ENCODE measurements at regions not wholly inside any gene's neighbourhood (a gene's known extent, or its start where the extent isn't known, plus 50 kb on each side); places are given as distances from the start of the nearest gene placed in this dataset.

DNA sequence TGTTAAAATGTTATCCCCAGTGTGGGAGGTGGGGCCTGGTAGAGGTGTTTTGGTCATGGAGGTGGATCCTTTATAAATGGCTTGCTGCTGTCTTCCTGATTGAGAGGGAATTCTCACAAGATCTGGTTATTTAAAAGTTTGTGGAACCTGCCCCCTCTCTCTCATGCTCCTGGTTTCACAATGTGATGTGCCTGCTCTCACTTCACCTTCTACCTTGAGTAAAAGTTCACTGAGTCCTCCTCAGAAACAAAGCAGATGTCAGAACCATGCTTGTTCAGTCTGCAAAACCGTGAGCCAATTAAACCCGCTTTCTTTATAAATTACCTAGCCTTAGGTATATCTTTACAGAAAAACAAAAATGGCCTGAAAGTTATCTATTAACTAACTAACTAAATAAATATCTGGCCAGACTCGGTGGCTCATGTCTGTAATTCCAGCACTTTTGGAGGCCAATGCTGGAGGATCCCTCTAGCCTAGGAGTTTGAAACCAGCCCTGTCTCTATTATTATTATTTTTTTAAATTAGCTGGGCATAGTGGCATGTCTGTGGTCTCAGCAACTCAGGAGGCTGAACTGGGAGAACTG is 1067.4 kb downstream of the CDH9 start:
- no peak for TF ChIP-seq SP1 (IDR thresholded peaks at IDR 0.05)
- no peak for TF ChIP-seq NFRKB (IDR thresholded peaks at IDR 0.05)
- no peak for TF ChIP-seq TARDBP (IDR thresholded peaks at IDR 0.05)
- no peak for TF ChIP-seq BHLHE40 (IDR thresholded peaks at IDR 0.05; ENCODE audit: borderline replicate concordance)
- no peak for TF ChIP-seq HDGF (IDR thresholded peaks at IDR 0.05; ENCODE audit: borderline replicate concordance)
- TF ChIP-seq ELF4 (IDR thresholded peaks at IDR 0.05), result no peak
- no peak for TF ChIP-seq SUZ12 (IDR thresholded peaks at IDR 0.05)
- no peak for TF ChIP-seq L3MBTL2 (conservative IDR thresholded peaks at IDR 0.05)
- TF ChIP-seq FOXA1 (IDR thresholded peaks at IDR 0.05), result no peak
- TF ChIP-seq FOXK2 (IDR thresholded peaks at IDR 0.05), result no peak
- TF ChIP-seq, protein P1, sequence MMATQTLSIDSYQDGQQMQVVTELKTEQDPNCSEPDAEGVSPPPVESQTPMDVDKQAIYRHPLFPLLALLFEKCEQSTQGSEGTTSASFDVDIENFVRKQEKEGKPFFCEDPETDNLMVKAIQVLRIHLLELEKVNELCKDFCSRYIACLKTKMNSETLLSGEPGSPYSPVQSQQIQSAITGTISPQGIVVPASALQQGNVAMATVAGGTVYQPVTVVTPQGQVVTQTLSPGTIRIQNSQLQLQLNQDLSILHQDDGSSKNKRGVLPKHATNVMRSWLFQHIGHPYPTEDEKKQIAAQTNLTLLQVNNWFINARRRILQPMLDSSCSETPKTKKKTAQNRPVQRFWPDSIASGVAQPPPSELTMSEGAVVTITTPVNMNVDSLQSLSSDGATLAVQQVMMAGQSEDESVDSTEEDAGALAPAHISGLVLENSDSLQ (IDR thresholded peaks at IDR 0.05), result no peak

All from HEK293T (cell line).